ENCODE measurements at regions not wholly inside any gene's neighbourhood (a gene's known extent, or its start where the extent isn't known, plus 50 kb on each side); places are given as distances from the start of the nearest gene placed in this dataset.

- no peak for TF ChIP-seq CHD2 (IDR thresholded peaks at IDR 0.05; ENCODE audit: low read length)
- no peak for TF ChIP-seq CTCF (IDR thresholded peaks at IDR 0.05; ENCODE audit: control extremely low read depth in 1 of 3, insufficient read depth in 1 of 3, low read depth in 1 of 3, low read length in 3 of 3)
- no peak for TF ChIP-seq JUND (IDR thresholded peaks at IDR 0.05; ENCODE audit: low read length)
These were observed 147.9 kb downstream of the TMX3 start for GRCh38 chr18:68566991-68567390.
